ENCODE measurements at regions not wholly inside any gene's neighbourhood (a gene's known extent, or its start where the extent isn't known, plus 50 kb on each side); places are given as distances from the start of the nearest gene placed in this dataset.

DNA sequence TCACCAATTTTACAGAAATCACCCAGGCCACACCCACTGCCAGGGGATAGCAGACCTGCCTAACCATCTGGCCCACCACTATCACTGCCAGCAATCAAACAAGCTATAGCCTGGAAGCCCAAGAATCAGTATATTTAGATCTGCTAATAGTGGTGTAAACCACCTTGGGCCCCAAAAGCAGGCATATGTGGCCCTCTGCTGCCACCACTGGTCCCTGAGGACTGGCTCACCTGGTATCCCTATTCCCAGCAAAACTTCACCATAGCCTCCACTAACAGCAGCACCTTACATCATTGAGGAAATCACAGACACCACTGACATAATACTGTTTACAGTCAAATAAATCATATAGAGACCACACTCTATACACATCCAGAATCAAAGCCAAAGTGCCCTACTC lies 880.4 kb upstream of the MAN1A1 start:
- no peak overlapping the region for H3K9ac ChIP-seq (ENCODE audit: low read depth, low read length)
- H2AK5ac ChIP-seq (ENCODE audit: low read depth, low read length) = no peak overlapping the region
- dilution Hi-C loops (cut with HindIII; ENCODE audit: low sequenced_read_pairs, unreplicated experiment) = no loop called here
- no peak overlapping the region for H3K18ac ChIP-seq (ENCODE audit: low read depth, low read length)
- H3K4me2 ChIP-seq (ENCODE audit: low read depth, low read length) = no peak overlapping the region
- no peak overlapping the region for H2AFZ ChIP-seq (replicated peaks; ENCODE audit: low read length, poor library complexity)
- no peak for ATAC-seq (ENCODE audit: low read depth)
- ChIA-PET CTCF (no interaction called here), POLR2A (ENCODE audit: unreplicated experiment) (no interaction called here)
- H4K91ac ChIP-seq (ENCODE audit: insufficient read depth, low read depth, low read length) = no peak overlapping the region
- TF ChIP-seq RAD21 (IDR thresholded peaks at IDR 0.05; ENCODE audit: low read length) = no peak
- no peak overlapping the region for H4K8ac ChIP-seq (ENCODE audit: low read depth in 2 of 2, low read length in 2 of 2)
- H3K27me3 ChIP-seq (ENCODE audit: control insufficient read depth, insufficient read depth, low read length) = no peaks in the 10 kb centered on the region
- H2BK20ac ChIP-seq (ENCODE audit: low read depth, low read length) = no peak overlapping the region
- H2BK5ac ChIP-seq (ENCODE audit: low read depth, low read length, poor library complexity, severe bottlenecking) = no peak overlapping the region
- in situ Hi-C loops (cut with MboI; ENCODE audit: low sequenced_read_pairs) = no loop called here
- no peak overlapping the region for H2BK120ac ChIP-seq (ENCODE audit: low read depth, low read length)
- no peak overlapping the region for H3K4me3 ChIP-seq (ENCODE audit: insufficient read depth, low read depth, low read length)
- H3K9me3 ChIP-seq (ENCODE audit: control insufficient read depth, insufficient read depth, low read length) = peaks cover 24% of the 10 kb centered on the region
- no peak overlapping the region for H4K5ac ChIP-seq (ENCODE audit: low read depth, low read length)
- H3K36me3 ChIP-seq (ENCODE audit: control insufficient read depth, insufficient read depth, low read length) = no peaks in the 10 kb centered on the region
- no TSS peak for BruUV-seq (replicated peaks)
- no peak overlapping the region for H3K23ac ChIP-seq (ENCODE audit: low read depth, low read length)
- no peak overlapping the region for H3K14ac ChIP-seq (replicated peaks; ENCODE audit: low read depth, low read length)
- no peak overlapping the region for H3K27ac ChIP-seq (ENCODE audit: insufficient read depth, low read length)
- no peaks in the 10 kb centered on the region for H4K20me1 ChIP-seq (ENCODE audit: insufficient read depth, low read length)
- intact Hi-C loops (cut with micrococcal nuclease) = no loop called here
- H3K9me1 ChIP-seq (ENCODE audit: insufficient read depth, low read length) = no peaks in the 10 kb centered on the region
- no peaks in the 10 kb centered on the region for H3K4me1 ChIP-seq (ENCODE audit: control insufficient read depth, insufficient read depth, low read length)
- DNase-seq = no peak
- H2AK9ac ChIP-seq (replicated peaks; ENCODE audit: low read depth, low read length, poor library complexity) = no peak overlapping the region
- H3K79me1 ChIP-seq (ENCODE audit: low read depth in 1 of 2, low read length in 2 of 2) = no peaks in the 10 kb centered on the region
- H3K56ac ChIP-seq (ENCODE audit: extremely low read depth, insufficient read depth, low read length) = no peak overlapping the region
- H2BK15ac ChIP-seq (ENCODE audit: low read depth, low read length) = no peak overlapping the region
- no peak overlapping the region for H3K4ac ChIP-seq (ENCODE audit: low read depth, low read length)

Data from IMR-90 (cell line).